Activated CD4-positive, alpha-beta T cell treated with anti-CD3 and anti-CD28 coated beads, Interleukin-2, amount 50 U/mL, for 16 hours (primary cell): ENCODE measurements at regions not wholly inside any gene's neighbourhood (a gene's known extent, or its start where the extent isn't known, plus 50 kb on each side); places are given as distances from the start of the nearest gene placed in this dataset.
"Not testable (repeated sequence)": the region's sequence is repeated elsewhere in the genome, so short reads cannot be mapped to it uniquely, and the experiment has no call there.

Source experiments
- DNase-seq: peaks from one replicate; pipeline ENCODE4 v3.0.0-alpha.2; 2020

DNA sequence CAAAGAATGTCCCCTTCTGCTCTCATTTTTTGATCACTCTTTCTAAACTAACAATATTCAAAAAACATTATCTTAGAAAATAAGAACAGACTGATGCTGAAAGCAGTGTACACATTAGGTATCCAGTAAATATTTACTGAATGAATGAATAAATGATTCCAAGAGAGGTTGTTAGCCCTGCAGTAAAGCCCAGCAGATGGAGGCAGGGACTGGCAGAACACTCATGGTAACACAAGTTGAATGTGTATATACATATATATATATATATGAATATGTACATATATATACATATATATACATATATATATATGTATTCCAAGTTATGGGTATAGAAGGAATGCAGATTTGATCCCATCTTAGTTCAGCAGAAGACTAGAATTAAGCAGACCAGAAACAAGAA, 546.3 kb downstream of the RAB38 start:
- DNase-seq: no peak

DNA sequence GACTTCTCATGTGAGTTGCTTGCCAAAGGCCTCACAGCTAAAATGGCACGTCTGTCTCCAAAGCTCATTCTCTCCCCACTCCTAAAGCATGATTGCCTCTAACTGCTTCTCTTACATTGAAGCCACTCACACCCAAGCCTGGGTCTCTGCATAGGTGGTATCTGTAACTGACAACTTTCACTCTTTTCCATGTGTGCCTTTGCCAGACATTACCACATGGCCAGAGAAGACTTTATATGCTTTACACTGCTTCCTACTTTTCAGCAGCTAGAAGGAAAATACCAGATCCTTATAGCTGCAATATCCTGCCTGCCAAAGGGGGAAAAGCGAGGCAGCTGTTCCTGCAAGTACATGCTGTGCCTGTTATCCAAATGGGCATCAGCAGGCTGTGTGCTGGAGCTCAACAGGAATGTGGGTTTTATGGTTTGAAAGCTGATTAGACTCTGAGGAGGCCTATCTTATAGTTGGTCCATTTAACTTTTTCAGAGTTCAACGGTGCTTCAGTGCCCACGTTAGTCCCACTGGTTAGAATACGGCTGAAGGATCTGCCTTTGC, 547.1 kb downstream of the RAB38 start:
- no peak for DNase-seq

DNA sequence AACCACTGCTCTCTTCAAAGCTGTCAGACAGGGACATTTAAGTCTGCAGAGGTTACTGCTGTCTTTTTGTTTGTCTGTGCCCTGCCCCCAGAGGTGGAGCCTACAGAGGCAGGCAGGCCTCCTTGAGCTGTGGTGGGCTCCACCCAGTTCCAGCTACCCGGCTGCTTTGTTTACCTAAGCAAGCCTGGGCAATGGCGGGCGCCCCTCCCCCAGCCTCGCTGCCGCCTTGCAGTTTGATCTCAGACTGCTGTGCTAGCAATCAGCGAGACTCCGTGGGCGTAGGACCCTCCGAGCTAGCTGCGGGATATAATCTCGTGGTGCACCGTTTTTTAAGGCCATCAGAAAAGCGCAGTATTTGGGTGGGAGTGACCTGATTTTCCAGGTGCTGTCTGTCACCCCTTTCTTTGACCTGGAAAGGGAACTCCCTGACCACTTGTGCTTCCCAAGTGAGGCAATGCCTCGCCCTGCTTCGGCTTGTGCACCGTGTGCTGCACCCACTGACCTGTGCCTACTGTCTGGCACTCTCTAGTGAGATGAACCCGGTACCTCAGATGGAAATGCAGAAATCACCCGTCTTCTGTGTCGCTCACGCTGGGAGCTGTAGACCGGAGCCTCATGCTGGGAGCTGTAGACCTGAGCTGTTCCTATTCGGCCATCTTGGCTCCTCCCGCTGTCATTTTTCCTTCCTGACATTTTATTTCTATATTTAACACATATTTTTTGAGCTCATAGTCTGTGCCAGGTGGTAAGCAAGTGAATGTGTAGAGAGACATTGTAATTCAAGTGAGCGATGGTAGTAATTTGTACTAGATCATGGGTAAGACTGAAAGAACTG, 551.5 kb downstream of the RAB38 start:
- not testable (repeated sequence) for DNase-seq

DNA sequence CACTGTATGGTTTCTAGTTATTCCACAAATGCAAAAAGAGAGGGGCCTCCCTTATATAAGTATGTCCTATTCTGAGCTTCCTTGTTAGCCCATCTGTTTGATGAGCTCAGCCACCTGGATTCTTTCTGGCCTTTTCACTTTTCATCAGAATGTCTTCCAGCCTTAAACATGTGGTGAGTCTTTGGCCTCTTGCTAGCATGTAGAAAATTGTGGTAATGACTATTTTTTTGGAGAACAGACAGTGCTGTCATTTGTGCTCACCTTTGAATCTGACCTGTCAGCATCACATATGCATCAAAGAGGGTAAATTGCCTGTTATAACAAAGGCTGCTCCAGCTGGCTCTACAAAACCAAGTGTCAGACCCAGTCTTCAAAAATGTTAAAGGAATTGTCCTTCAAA, 558.7 kb downstream of the RAB38 start:
- no peak for DNase-seq

DNA sequence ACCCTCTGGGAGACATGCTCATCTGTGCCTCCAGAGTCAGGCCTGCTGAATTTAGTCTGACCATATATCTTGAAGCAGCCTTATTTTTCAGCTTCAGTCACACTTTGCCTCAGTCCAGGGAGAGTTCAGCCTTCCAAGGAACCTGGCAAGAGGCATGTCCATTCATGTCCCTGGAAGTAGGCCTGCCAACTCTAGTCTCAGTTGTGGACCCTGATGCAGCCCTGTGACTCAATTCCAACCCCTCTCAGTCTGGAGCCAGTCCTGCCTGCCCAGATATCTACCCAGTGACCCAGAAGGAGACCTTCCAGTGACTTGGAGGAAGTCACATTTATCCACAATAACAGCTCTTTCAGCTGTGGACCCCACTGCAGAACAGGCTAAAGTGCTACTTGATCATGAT, 566.6 kb downstream of the TMEM135 start:
- DNase-seq: no peak

DNA sequence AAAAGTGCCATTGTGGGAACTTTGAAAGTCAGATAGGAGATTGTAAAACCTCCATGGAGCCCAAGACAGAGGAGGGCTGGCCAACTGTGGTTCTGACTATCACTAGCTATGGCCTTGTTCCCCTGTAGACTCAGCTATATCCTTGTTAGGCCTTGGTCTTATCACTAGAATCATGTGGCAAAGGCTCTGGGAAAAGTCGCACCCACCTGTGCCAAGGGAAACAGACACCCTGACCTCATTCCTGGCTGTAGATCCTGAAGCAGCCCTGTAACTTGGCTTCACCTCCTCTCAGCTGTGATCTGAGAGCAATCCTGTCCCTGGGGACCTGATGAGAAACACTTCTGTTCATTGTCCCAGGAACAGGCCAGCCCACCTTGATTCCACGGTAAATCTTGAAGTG, 566.2 kb downstream of the TMEM135 start:
- DNase-seq: no peak

DNA sequence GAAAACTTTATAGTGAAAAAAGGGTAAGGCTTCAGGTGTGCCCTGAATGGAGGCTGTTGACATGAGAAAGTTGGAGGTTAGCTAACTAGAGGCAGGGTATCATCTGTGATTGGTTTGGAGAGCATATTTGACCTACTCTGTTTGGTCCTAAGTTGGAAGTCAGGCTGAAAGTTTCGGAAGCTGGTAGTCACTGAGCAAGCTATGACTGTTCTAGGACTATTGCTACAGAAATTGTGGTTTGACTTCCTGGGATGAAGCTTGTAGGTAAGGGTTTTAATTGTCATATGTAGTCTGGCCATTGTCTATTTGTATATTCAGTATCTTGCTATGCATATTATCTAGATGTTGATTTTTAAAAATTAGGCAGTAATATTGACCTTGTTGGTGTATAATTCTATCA, 565.0 kb downstream of the TMEM135 start:
- no peak for DNase-seq

DNA sequence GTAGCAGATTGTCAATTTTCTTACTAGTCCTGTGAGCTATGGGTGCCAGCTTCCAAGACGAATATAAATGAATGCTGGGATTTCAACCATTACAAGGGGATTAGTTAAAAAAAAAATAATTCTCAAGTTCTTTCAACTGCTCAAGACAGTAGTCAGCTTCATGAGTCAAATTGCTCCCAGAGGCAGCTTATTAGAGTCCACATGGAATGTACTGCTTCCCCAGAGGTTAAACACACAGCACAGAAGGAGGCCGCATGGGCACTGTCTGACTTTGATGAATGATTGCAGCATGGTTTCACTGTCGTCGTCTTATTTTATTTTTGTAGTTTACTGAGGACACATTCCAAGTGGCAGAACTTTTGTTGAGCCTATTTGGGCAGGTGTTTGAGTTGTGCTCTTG, 563.2 kb downstream of the TMEM135 start:
- DNase-seq: no peak

DNA sequence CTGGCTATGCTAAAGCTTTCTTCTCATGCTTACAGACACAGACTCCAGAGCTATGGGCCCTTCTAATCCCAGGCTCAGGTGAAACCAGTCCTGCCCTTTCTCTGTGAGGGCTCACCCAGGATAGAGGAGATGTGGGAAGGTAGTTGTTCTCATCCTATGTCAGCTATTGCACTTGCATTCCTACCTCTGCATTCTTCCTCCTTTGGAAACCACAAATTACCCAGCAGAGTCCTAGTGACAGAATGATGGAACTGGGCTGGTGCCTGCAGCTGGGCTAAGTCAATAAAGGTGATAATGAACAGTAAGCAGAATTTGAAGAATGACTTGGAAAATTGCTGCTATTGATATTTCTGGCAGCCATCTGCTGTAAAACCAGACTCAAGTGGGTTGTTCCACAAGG, 560.0 kb downstream of the TMEM135 start:
- no peak for DNase-seq

DNA sequence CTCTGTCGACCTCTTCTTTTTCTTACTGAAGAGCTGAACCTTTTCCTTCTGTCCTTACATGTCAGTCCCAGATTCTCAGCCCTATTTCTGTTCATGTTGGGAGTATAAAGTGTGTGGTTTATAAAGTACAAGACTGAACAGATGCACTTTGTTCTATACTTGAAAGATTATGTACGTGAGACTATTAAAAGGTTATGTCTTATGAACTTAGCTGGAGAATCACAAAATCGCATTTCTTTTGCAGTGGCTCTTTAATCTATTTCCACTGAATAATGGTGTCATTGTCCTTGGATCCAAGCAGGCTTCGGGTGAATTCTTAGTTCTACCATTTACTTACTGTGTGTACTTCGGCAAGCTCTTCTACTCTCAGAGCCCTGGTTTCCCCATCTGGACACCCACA, 558.4 kb downstream of the TMEM135 start:
- DNase-seq: no peak

DNA sequence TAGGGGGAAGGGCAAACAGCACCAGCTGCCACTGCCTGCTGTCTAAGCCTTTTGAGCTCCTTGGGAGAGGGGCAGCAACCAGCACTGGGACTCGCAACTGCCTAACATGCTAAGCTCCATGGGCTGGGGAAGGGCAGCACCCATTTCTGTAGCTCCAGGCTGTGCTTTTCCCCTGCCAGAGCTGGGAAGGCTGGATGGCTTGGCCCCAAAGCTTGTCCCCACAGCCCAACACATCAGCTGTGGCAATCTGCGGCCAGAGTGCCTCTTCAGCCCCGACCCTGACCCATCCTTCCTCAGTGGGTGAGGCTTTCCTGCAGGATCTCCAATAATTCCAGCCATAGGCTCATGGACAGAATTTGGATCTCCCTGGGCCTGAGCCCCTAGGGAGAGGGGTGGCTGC, 551.3 kb downstream of the TMEM135 start:
- no peak for DNase-seq

DNA sequence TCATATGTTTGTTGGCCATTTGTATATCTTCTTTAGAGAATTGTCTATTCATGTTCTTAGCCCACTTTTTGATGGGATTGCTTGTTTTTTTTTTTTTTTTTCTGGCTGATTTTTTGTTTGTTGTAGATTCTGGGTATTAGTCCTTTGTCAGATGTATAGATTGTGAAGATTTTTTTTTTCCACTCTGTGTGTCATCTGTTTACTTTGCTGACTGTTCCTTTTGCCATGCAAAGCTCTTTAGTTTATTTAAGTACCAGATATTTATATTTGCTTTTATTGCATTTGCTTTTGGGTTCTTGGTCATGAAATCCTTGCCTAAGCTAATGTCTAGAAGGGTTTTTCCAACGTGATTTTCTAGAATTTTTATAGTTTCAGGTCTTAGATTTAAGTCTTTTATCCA, 547.9 kb downstream of the TMEM135 start:
- DNase-seq: not testable (repeated sequence)

DNA sequence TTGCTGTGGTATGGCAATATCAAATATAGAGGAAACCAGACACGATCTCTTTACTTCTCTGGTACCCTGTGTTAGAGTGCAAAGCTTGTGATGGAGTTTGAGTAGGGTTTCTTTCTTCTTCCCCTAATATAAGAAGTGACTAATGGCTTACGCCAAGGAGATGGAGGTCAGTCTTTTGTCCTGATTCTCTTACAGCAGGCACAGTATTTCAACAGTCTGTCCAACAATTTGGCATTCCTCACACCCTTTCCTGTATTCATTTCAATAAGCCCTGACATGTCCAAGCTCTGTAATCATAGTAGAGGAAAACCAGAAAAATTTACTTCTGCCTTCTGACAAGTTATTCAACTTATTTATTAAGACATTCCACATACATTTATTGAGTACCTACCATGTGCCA, 546.2 kb downstream of the TMEM135 start:
- DNase-seq: no peak

DNA sequence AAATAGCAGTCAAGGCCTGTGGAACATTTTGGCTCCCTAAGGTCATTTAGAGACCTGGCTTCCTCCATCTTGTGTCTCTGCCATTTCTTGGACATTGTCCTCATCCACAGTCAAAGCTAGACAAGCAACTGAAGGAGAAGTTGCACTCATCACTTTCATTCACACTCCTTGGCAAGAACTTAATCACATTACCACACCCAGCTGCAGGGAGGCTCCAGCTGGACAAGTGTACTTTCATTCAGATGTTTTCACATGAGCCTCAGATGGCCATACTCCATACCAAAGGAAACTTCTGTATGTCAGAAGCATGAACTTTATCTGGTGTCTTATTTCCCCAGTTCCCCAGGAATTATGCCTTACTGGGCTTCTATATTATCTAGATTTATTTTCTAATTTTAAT, 537.4 kb downstream of the TMEM135 start:
- no peak for DNase-seq

DNA sequence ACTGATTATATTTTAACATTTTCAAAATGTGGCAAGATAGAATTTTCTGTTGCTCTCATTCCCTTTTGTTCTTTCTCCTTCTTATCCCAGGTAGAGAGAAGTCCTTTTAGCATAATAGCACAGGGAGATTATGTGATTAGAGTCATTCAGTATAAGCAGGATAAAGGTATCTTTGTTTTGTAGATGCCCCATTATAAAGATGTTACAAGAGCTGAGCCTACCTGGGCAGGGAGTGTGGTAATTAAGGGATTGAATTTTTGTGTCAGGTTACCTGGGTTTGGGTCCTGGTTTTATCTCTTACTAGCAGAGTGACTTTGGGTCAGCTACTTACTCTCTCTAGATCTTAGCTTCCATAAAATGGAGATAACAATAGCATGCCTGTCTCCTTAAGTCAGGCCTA, 536.5 kb downstream of the TMEM135 start:
- DNase-seq: no peak

DNA sequence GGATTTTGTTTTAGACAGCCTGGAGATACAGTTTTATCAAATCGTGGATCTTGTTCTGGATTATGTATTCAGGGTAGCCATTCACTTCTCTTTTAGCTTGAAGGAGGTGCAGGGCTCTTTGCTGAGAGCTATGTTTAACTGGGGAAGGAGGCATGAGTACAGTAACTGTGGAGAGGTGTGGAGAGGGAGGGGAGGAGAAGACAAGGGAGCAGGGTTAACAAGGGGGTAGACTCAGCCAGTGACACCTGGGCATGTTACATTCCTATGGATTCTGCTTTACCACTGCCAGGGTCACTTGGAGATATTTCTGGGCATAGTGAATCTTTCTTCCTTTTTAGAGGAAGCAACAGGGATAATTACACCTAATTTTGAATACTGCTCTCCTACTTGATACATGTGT, 536.0 kb downstream of the TMEM135 start:
- DNase-seq: no peak

DNA sequence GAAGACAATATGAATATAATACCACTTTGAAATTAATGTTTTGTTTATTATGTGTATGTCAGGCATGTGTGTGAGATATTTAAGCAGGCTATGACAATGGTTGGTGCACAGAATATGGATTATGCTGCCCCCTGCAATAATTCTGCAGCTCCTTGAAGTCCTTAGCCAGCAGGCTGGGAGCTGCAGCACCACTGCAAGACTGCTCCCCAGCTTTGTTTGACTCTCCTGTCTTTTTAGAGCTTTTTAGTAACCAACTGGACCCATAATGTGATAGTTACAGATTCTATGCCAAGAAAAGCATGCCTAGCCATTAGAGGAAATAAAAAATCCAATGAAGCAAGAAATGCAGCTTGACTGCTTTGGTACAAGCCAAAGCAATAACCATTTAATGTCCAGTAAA, 535.1 kb downstream of the TMEM135 start:
- DNase-seq: no peak

DNA sequence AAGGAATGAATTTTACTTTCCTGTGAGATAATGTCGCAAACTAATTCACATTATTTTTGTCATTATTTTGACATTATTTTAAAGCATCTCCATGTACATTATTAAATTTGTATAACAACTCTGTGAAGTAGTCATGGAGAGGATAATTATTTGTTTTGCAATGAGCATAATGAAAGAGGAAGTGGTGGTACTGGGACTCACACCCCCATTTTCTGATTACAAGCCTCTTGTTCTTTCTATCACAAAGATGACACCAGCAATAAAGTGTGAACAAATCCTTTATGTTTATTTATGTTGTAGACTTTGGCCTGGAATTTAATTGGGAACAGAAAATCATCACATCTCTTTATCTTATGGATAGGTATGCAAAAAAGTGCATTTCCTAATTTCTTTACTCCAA, 522.6 kb downstream of the TMEM135 start:
- no peak for DNase-seq

DNA sequence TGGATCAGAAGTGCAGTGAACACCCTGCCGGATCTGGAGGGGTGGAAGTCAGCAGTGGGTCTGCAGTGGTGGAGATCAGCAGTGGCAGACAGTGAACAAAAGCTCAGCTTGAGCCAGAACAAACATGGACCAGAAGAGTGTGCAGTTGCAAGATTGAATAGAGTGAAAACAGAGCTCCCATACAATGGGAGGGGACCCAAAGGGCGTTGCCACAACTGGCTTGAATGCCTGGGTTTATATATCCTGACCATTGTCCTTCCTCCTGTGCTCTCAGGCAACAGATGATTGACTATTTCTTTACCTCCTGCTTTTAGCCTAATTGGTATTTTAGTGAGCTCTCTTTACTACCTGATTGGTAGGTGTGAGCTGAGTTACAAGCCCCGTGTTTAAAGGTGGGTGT, 522.1 kb downstream of the TMEM135 start:
- not testable (repeated sequence) for DNase-seq

DNA sequence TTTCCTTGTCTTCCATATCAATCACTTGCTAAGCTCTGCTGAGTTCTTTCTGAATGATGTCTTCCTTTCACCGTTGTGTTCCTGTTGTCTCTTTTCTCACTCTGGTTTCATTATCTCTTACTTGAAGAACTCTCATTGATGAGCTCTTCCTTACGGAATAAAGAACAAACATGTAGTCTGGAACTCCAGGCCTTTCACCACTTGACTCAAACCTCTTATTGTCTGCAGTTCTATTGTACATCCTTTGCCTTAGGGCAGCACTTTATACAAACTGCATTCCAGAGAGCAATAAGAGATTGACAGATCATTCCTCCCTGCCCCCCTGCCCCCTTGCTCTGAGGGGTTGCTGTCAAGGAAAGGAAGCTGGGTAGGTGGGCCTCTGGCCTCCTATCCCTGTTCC, 517.4 kb downstream of the TMEM135 start:
- no peak for DNase-seq

DNA sequence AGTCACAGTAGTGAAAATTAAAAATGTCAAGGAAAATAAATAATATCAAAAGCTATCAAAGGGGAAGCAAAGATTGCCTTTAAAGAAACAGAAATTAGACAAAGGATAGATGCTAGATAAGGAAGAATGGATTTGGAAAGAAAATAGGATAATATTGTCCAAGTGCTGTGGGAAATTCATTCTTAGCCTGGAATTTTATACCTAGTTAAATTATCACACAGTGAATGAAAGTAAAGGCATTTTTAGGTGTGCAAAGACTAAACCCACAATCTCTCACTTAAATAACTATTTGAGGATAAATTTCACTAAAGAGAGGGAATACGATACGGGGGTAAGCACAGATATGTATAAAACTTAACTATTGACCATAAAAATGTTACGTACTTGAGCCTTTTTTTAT, 511.1 kb downstream of the TMEM135 start:
- no peak for DNase-seq

DNA sequence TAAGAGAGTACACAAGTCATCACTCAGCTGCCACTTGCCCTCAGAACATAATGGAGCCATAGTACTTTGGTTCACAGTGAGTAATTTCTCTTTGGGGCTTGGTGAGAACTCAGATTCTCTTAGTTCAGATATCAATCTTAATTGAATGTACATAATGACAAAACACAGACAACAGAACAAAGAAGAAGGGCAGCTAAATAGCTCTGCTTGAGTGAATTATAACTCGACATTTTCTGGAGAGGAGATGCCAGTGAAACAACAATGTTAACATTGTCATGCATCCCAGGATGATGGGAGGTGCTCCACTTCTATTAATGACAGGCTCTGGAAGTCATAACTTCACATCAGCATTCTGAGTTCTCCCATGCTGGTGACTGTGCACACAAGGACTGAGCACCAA, 508.1 kb downstream of the TMEM135 start:
- DNase-seq: no peak

DNA sequence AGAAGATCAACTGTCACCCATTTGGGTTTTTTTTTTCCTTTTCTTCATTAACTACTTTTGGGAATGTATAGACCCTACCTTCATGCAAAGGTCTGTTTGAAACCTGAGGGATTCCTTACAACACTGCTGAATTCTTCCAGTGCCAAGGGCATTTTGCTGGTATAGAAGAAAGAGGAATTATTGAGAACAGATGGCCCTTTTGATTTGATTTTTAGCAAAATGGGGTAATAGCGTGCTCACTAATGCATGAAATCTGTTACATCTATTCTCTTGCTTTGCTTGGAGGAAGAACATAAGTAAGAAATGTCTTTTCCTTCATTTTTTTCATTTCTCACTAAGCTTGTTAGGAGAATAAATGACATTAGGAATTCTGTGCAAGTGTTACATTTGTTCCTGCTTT, 501.9 kb downstream of the TMEM135 start:
- no peak for DNase-seq

DNA sequence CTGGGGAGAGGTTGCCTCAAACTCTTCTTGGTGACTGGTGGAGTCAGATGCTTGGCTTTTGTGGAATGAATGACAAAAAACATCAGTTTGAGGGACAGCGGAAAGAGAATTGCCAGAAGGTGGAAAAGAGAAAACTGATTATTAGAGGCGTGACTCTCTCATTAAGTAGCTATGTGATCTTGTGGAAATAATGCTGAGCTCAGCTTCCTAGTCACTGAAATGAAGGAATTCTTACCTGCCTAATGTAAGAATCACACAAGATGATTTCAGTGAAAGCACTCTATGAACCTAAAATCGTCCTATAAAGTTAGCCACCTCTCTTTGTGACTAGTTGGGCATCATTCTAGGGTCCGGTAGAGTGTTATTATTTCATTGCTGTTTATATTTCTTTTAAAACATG, 498.8 kb downstream of the TMEM135 start:
- DNase-seq: no peak

DNA sequence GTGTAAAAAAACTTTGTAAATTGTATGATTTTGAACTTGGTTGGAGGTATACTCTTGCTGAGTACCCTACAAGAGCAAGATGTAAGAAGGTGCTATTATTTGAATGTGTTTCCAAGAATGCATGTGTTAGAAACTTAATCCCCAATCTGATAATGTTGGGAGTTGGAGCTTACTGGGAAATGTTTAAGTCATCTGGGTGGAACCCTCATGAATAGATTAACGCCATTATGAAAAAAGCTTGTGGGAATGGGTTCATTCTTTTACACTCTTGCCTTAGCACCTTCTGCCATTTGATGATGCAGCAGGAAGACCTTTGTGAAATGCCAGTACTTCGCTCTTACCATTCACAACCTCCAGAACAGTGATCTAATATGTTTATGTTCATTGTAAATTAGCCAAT, 498.3 kb downstream of the TMEM135 start:
- DNase-seq: no peak
